HEK293 (cell line): ENCODE measurements at regions not wholly inside any gene's neighbourhood (a gene's known extent, or its start where the extent isn't known, plus 50 kb on each side); places are given as distances from the start of the nearest gene placed in this dataset.

ENCODE experiments used
- CTCF ChIA-PET: fragments of 350-600 bp; formaldehyde crosslinking; extraction: SDS; loops from one replicate; lab custom pipeline; 2021; ENCODE audit warnings: antibody characterized with exemption; lab: Yijun Ruan, JAX
- POLR2A ChIA-PET: fragments of 300-600 bp; formaldehyde crosslinking; extraction: SDS; loops from one replicate; lab custom pipeline; 2020; ENCODE audit warnings: antibody characterized with exemption, inconsistent platforms; lab: Yijun Ruan, JAX
- H3K27ac ChIP-seq: fragments of 200-500 bp; sonication (Bioruptor generic); 2 replicates; pipeline ENCODE4 v1.5.1; 2014; ENCODE audit warnings: low read depth, low read length, control low read depth, inconsistent platforms; ENCODE audit errors: extremely low read depth
- H3K36me3 ChIP-seq, 2 experiments: fragments of 200-500 bp in 1 of 2; sonication (Bioruptor generic) in 1 of 2; 1 replicate in 1 of 2; 2 replicates in 1 of 2; pipeline ENCODE4 v1.5.1; 2014 to 2017; ENCODE audit warnings: inconsistent platforms in 2 of 2, low read length in 2 of 2; ENCODE audit not compliant: control insufficient read depth in 2 of 2, insufficient read depth in 1 of 2
- H3K4me1 ChIP-seq: fragments of 200-500 bp; sonication (Bioruptor generic); 2 replicates; pipeline ENCODE4 v1.5.1; 2014; ENCODE audit warnings: mild to moderate bottlenecking, low read length, inconsistent platforms; ENCODE audit not compliant: control insufficient read depth, insufficient read depth
- H3K4me3 ChIP-seq: 2 replicates; pipeline ENCODE4 v1.5.1; 2011; ENCODE audit warnings: low read depth, mild to moderate bottlenecking, control low read depth, low read length, moderate library complexity
- H3K9me3 ChIP-seq: fragments of 200-500 bp; sonication (Bioruptor generic); 2 replicates; pipeline ENCODE4 v1.5.1; 2014; ENCODE audit warnings: low read depth, low read length, inconsistent platforms; ENCODE audit not compliant: control insufficient read depth, insufficient read depth
- GLI2 ChIP-seq: fragments of 450-650 bp; formaldehyde crosslinking; IDR thresholded peaks from 2 replicates; pipeline ENCODE4; 2017; ENCODE audit warnings: missing biosample characterization, missing genetic modification characterization, low read depth, borderline replicate concordance
- KLF8 ChIP-seq: fragments of 450-650 bp; formaldehyde crosslinking; IDR thresholded peaks from 2 replicates; pipeline ENCODE4 v1.5.1; 2016; ENCODE audit warnings: missing biosample characterization, missing genetic modification characterization
- MEIS1 ChIP-seq: sonication (generic); formaldehyde crosslinking; IDR thresholded peaks from 2 replicates; pipeline ENCODE4 v1.8.1; 2022; ENCODE audit warnings: missing genetic modification reagents, mild to moderate bottlenecking, borderline replicate concordance
- SALL2 ChIP-seq: fragments of 450-650 bp; formaldehyde crosslinking; IDR thresholded peaks from 2 replicates; pipeline ENCODE4 v1.5.0; 2017; ENCODE audit warnings: missing biosample characterization, mild to moderate bottlenecking, missing genetic modification characterization, borderline replicate concordance
- SP3 ChIP-seq: fragments of 450-650 bp; formaldehyde crosslinking; IDR thresholded peaks from 2 replicates; pipeline ENCODE4 v1.5.1; 2016; ENCODE audit warnings: missing biosample characterization, missing genetic modification characterization
- TRIM28 ChIP-seq: IDR thresholded peaks from 2 replicates; pipeline ENCODE4 v1.6.1; 2011; ENCODE audit warnings: low read length, control low read depth, borderline replicate concordance
- ZBTB48 ChIP-seq: fragments of 450-650 bp; formaldehyde crosslinking; IDR thresholded peaks from 2 replicates; pipeline ENCODE4 v1.5.1; 2016; ENCODE audit warnings: missing biosample characterization, missing genetic modification characterization
- ZBTB7A ChIP-seq: fragments of 450-650 bp; formaldehyde crosslinking; IDR thresholded peaks from 2 replicates; pipeline ENCODE4 v1.5.1; 2016; ENCODE audit warnings: low read depth, missing biosample characterization, missing genetic modification characterization
- ZNF10 ChIP-seq: fragments of 450-650 bp; formaldehyde crosslinking; IDR thresholded peaks from 2 replicates; pipeline ENCODE4 v1.5.1; 2017; ENCODE audit warnings: missing biosample characterization, missing genetic modification characterization
- ZNF112 ChIP-seq: fragments of 450-650 bp; formaldehyde crosslinking; IDR thresholded peaks from 2 replicates; pipeline ENCODE4 v1.5.0; 2017; ENCODE audit warnings: missing biosample characterization, missing genetic modification characterization
- ZNF175 ChIP-seq: fragments of 450-650 bp; formaldehyde crosslinking; IDR thresholded peaks from 2 replicates; pipeline ENCODE4 v1.5.1; 2016; ENCODE audit warnings: missing biosample characterization, missing genetic modification characterization
- ZNF266 ChIP-seq: fragments of 450-650 bp; formaldehyde crosslinking; IDR thresholded peaks from 2 replicates; pipeline ENCODE4 v1.5.1; 2016; ENCODE audit warnings: missing biosample characterization, missing genetic modification characterization, low read depth
- ZNF274 ChIP-seq, 2 experiments: fragments of 200-500 bp in 1 of 2; fragments of 450-650 bp in 1 of 2; sonication (Bioruptor generic) in 1 of 2; formaldehyde crosslinking in 1 of 2; IDR thresholded peaks; 2 replicates each; pipeline versions ENCODE4 v1.5.1 to v1.6.1; 2014 to 2016; ENCODE audit warnings: borderline replicate concordance in 1 of 2, inconsistent platforms in 1 of 2, low read length in 1 of 2, missing biosample characterization in 1 of 2, missing genetic modification characterization in 1 of 2
- ZNF426 ChIP-seq: fragments of 450-650 bp; formaldehyde crosslinking; IDR thresholded peaks from 2 replicates; pipeline ENCODE4 v1.5.1; 2017; ENCODE audit warnings: missing biosample characterization, missing genetic modification characterization, mild to moderate bottlenecking, inconsistent platforms, moderate library complexity
- ZNF449 ChIP-seq: fragments of 450-650 bp; formaldehyde crosslinking; IDR thresholded peaks from 2 replicates; pipeline ENCODE4 v1.5.1; 2017; ENCODE audit warnings: missing biosample characterization, mild to moderate bottlenecking, missing genetic modification characterization, moderate library complexity
- ZNF48 ChIP-seq: fragments of 450-650 bp; formaldehyde crosslinking; IDR thresholded peaks from 2 replicates; pipeline ENCODE4 v1.5.1; 2016; ENCODE audit warnings: missing biosample characterization, missing genetic modification characterization
- ZNF513 ChIP-seq: fragments of 450-650 bp; IDR thresholded peaks from 2 replicates; pipeline ENCODE4 v1.5.1; 2018; ENCODE audit warnings: missing biosample characterization, missing genetic modification characterization
- ZNF530 ChIP-seq: fragments of 450-650 bp; formaldehyde crosslinking; IDR thresholded peaks from 2 replicates; pipeline ENCODE4 v1.5.1; 2016; ENCODE audit warnings: low read depth, missing biosample characterization, missing genetic modification characterization
- ZNF549 ChIP-seq: fragments of 450-650 bp; IDR thresholded peaks from 2 replicates; pipeline ENCODE4 v1.5.1; 2018; ENCODE audit warnings: missing biosample characterization, missing genetic modification characterization, mild to moderate bottlenecking, inconsistent platforms, moderate library complexity
- ZNF558 ChIP-seq: fragments of 450-650 bp; formaldehyde crosslinking; IDR thresholded peaks from 2 replicates; pipeline ENCODE4 v1.5.1; 2016; ENCODE audit warnings: missing biosample characterization, missing genetic modification characterization
- ZNF560 ChIP-seq: fragments of 450-650 bp; formaldehyde crosslinking; IDR thresholded peaks from 2 replicates; pipeline ENCODE4 v1.5.1; 2017; ENCODE audit warnings: missing biosample characterization, missing genetic modification characterization, borderline replicate concordance
- ZNF596 ChIP-seq: fragments of 450-650 bp; IDR thresholded peaks from 2 replicates; pipeline ENCODE4 v1.5.0; 2018; ENCODE audit warnings: missing biosample characterization, mild to moderate bottlenecking, missing genetic modification characterization, moderate library complexity
- ZNF670 ChIP-seq: fragments of 450-650 bp; formaldehyde crosslinking; IDR thresholded peaks from 2 replicates; pipeline ENCODE4 v1.5.1; 2016; ENCODE audit warnings: missing biosample characterization, missing genetic modification characterization, low read depth
- ZNF768 ChIP-seq: fragments of 450-650 bp; formaldehyde crosslinking; IDR thresholded peaks from 2 replicates; pipeline ENCODE4 v1.5.1; 2018; ENCODE audit warnings: missing biosample characterization, mild to moderate bottlenecking, missing genetic modification characterization
- ZNF791 ChIP-seq: fragments of 450-650 bp; formaldehyde crosslinking; IDR thresholded peaks from 2 replicates; pipeline ENCODE4 v1.5.1; 2016; ENCODE audit warnings: missing biosample characterization, missing genetic modification characterization
- ZSCAN16 ChIP-seq: fragments of 450-650 bp; formaldehyde crosslinking; IDR thresholded peaks from 2 replicates; pipeline ENCODE4 v1.5.1; 2016; ENCODE audit warnings: missing biosample characterization, missing genetic modification characterization
- ZSCAN30 ChIP-seq: fragments of 450-650 bp; IDR thresholded peaks from 2 replicates; pipeline ENCODE4 v1.5.1; 2018; ENCODE audit warnings: missing biosample characterization, mild to moderate bottlenecking, missing genetic modification characterization, moderate library complexity

- TF ChIP-seq ZNF48 (tag by site-specific recombination) (no peak), ZNF112 (no peak), ZNF530 (tag by site-specific recombination) (no peak), ZNF175 (tag by site-specific recombination) (no peak), ZNF791 (no peak), ZSCAN30 (tag by site-specific recombination) (no peak), ZNF513 (tag by site-specific recombination) (no peak), GLI2 (tag by site-specific recombination) (no peak), ZNF449 (no peak)
- ChIA-PET CTCF (interaction anchor here (0.6 to 2.7 kb wide), 8 partner anchors 10 to 236 kb away, joined by 3 to 6 read pairs (median 4); no protein-coding TSS in a partner anchor), POLR2A (no interaction called here)
- Histone ChIP-seq H3K9me3 (no peaks in the 10 kb centered on the region), H3K4me3 (no peak overlapping the region), H3K27ac (no peak overlapping the region), H3K36me3 (no peaks in the 10 kb centered on the region), H3K4me1 (no peaks in the 10 kb centered on the region)
Observed at GRCh38 chr9:73093016-73093739, 58.5 kb upstream of the ANXA1 start.

GRCh38 chr9:73091909-73092308, 59.8 kb upstream of the ANXA1 start:
- H3K4me3 ChIP-seq = no peak overlapping the region
- no peaks in the 10 kb centered on the region for H3K9me3 ChIP-seq
- CTCF ChIA-PET = interaction anchor here (1.0 to 2.7 kb wide), 3 partner anchors 10 to 235 kb away, joined by 3 to 6 read pairs (median 5); no protein-coding TSS in a partner anchor
- H3K36me3 ChIP-seq = no peaks in the 10 kb centered on the region
- H3K27ac ChIP-seq = no peak overlapping the region
- no peaks in the 10 kb centered on the region for H3K4me1 ChIP-seq
- TF ChIP-seq SALL2 (no peak), ZNF596 (no peak), ZNF426 (tag by site-specific recombination) (no peak), ZNF791 (no peak), ZNF10 (tag by site-specific recombination) (peak; percentile 25; the same call in 1 of the 2 replicates), ZNF670 (tag by site-specific recombination) (no peak)
- POLR2A ChIA-PET = no interaction called here

GRCh38 chr9:73090214-73090613, 61.5 kb upstream of the ANXA1 start:
- POLR2A ChIA-PET = no interaction called here

More at GRCh38 chr9:73090214-73090613, 61.5 kb upstream of the ANXA1 start:
- CTCF ChIA-PET = interaction anchor here (0.7 to 2.5 kb wide), 6 partner anchors 10 to 1570 kb away, joined by 3 to 11 read pairs (median 4); no protein-coding TSS in a partner anchor
- H3K27ac ChIP-seq = no peak overlapping the region
- no peaks in the 10 kb centered on the region for H3K9me3 ChIP-seq
- H3K4me3 ChIP-seq = no peak overlapping the region
- TF ChIP-seq MEIS1 (CRISPR knock-in tag) = no peak
- no peak for TF ChIP-seq ZNF558 (tag by site-specific recombination)
- TF ChIP-seq ZBTB48 (tag by site-specific recombination) = no peak
- TF ChIP-seq ZNF274 (IDR thresholded peaks at IDR 0.05; ENCODE audit: low read length) = no peak
- no peak for TF ChIP-seq ZNF274 (tag by site-specific recombination; IDR thresholded peaks at IDR 0.05; ENCODE audit: borderline replicate concordance)
- no peak for TF ChIP-seq ZNF266 (tag by site-specific recombination)
- no peak for TF ChIP-seq ZNF670 (tag by site-specific recombination)
- no peak for TF ChIP-seq ZSCAN16 (tag by site-specific recombination)
- no peak for TF ChIP-seq SP3 (tag by site-specific recombination)
- TF ChIP-seq TRIM28 = no peak
- no peak for TF ChIP-seq ZNF560 (tag by site-specific recombination)
- no peak for TF ChIP-seq ZNF768
- TF ChIP-seq KLF8 (tag by site-specific recombination) = no peak
- TF ChIP-seq ZBTB7A (tag by site-specific recombination) = no peak
- TF ChIP-seq ZNF549 (tag by site-specific recombination) = no peak
- H3K36me3 ChIP-seq = no peaks in the 10 kb centered on the region
- no peaks in the 10 kb centered on the region for H3K4me1 ChIP-seq
